B cell (primary cell): ENCODE measurements at regions not wholly inside any gene's neighbourhood (a gene's known extent, or its start where the extent isn't known, plus 50 kb on each side); places are given as distances from the start of the nearest gene placed in this dataset.

Source experiments
- ATAC-seq: fragments of 200-7000 bp; cut with Tn5 transposase; one replicate; pipeline ENCODE4 v1.10.0; 2021; ENCODE audit warnings: low read depth, mild to moderate bottlenecking, moderate number of reproducible peaks, moderate library complexity
- CTCF ChIA-PET: fragments of 350-600 bp; sonication (Branson Sonifier 250); formaldehyde crosslinking; loops from one replicate; lab custom pipeline; 2021; ENCODE audit warnings: antibody characterized with exemption, inconsistent platforms; lab: Charles Lee
- POLR2A ChIA-PET: fragments of 350-600 bp; sonication (Branson Sonifier 250); formaldehyde crosslinking; loops from one replicate; lab custom pipeline; 2021; ENCODE audit warnings: antibody characterized with exemption; lab: Charles Lee
- DNase-seq: peaks from one replicate; pipeline ENCODE4 v3.0.0; 2013
- H2AFZ ChIP-seq: 2 replicates; pipeline ENCODE4 v1.6.1; 2012; ENCODE audit warnings: mild to moderate bottlenecking, low read depth, low read length; ENCODE audit not compliant: insufficient read depth, poor library complexity, severe bottlenecking
- H3K27ac ChIP-seq, 2 donors: 1 replicate in 1 of 2; 2 replicates in 1 of 2; pipeline ENCODE4 v1.5.1; 2012 to 2013; ENCODE audit warnings: low read length in 2 of 2, mild to moderate bottlenecking in 2 of 2, moderate library complexity in 1 of 2
- H3K27me3 ChIP-seq, 4 experiments: fragments of 200-600 bp in 1 of 4; sonication (generic) in 1 of 4; replicated peaks in 1 of 4; 1 replicate in 2 of 4; 2 replicates in 2 of 4; pipeline versions ENCODE4 v1.6.1 to v1.7.0; 2013 to 2016; ENCODE audit warnings: low read length in 3 of 4, mild to moderate bottlenecking in 2 of 4, mixed read lengths in 1 of 4, moderate library complexity in 1 of 4; ENCODE audit not compliant: insufficient read depth in 4 of 4, control insufficient read depth in 3 of 4; ENCODE audit errors: control extremely low read depth in 1 of 4
- H3K36me3 ChIP-seq, 2 experiments: replicated peaks in 1 of 2; 1 replicate in 1 of 2; 2 replicates in 1 of 2; pipeline versions ENCODE4 v1.6.1 to v1.7.1; 2013; ENCODE audit warnings: low read length in 1 of 2; ENCODE audit not compliant: insufficient read depth in 2 of 2, control insufficient read depth in 1 of 2; ENCODE audit errors: control extremely low read depth in 1 of 2, extremely low read depth in 1 of 2
- H3K4me1 ChIP-seq, 2 donors: fragments of 200-600 bp in 1 of 2; sonication (generic) in 1 of 2; 1 replicate in 1 of 2; 2 replicates in 1 of 2; pipeline versions ENCODE4 v1.5.1 to v1.6.1; 2013 to 2017; ENCODE audit warnings: low read length in 2 of 2; ENCODE audit not compliant: control insufficient read depth in 2 of 2, insufficient read depth in 2 of 2
- H3K4me2 ChIP-seq: replicated peaks from 2 replicates; pipeline ENCODE3; 2012; ENCODE audit warnings: mild to moderate bottlenecking, low read depth, low read length; ENCODE audit not compliant: poor library complexity, severe bottlenecking
- H3K4me3 ChIP-seq, 5 experiments: fragments of 200-600 bp in 1 of 5; sonication (generic) in 1 of 5; 1 replicate in 3 of 5; 2 replicates in 2 of 5; pipeline versions ENCODE4 v1.5.1 to v1.7.0; 2011 to 2016; ENCODE audit warnings: low read length in 4 of 5, mild to moderate bottlenecking in 4 of 5, low read depth in 2 of 5, control low read depth in 1 of 5, moderate library complexity in 1 of 5; ENCODE audit not compliant: insufficient read depth in 1 of 5; ENCODE audit errors: control extremely low read depth in 1 of 5, extremely low read depth in 1 of 5
- H3K79me2 ChIP-seq: fragments of 200-600 bp; sonication (generic); one replicate; pipeline ENCODE4 v1.6.0; 2016; ENCODE audit warnings: low read length; ENCODE audit not compliant: control insufficient read depth, insufficient read depth
- H3K9ac ChIP-seq: fragments of 200-600 bp; sonication (generic); 2 replicates; pipeline ENCODE4 v1.6.1; 2017; ENCODE audit warnings: mild to moderate bottlenecking, low read length, moderate library complexity
- H3K9me3 ChIP-seq, 3 donors: one replicate each; pipeline versions ENCODE4 v1.6.1 to v1.7.1; 2013; ENCODE audit warnings: low read length in 2 of 3; ENCODE audit not compliant: control insufficient read depth in 2 of 3, insufficient read depth in 1 of 3; ENCODE audit errors: control extremely low read depth in 1 of 3
- H4K20me1 ChIP-seq: 2 replicates; pipeline ENCODE4 v1.6.0; 2012; ENCODE audit warnings: mild to moderate bottlenecking, low read length; ENCODE audit not compliant: insufficient read depth, control insufficient read depth, poor library complexity, severe bottlenecking
- H3K27ac Mint-ChIP-seq: one replicate; pipeline ENCODE4 v1.8.0; 2021; ENCODE audit warnings: mixed read lengths
- H3K27me3 Mint-ChIP-seq: one replicate; pipeline ENCODE4 v1.8.0; 2021; ENCODE audit warnings: mixed read lengths
- H3K4me1 Mint-ChIP-seq: one replicate; pipeline ENCODE4 v1.8.0; 2021; ENCODE audit warnings: mixed read lengths
- H3K4me3 Mint-ChIP-seq: one replicate; pipeline ENCODE4 v1.8.0; 2021; ENCODE audit warnings: mixed read lengths
- H3K9me3 Mint-ChIP-seq: one replicate; pipeline ENCODE4 v1.8.0; 2022; ENCODE audit warnings: mixed read lengths; ENCODE audit not compliant: insufficient read depth
- EZH2 ChIP-seq: IDR thresholded peaks from 2 replicates; pipeline ENCODE4 v1.6.1; 2012; ENCODE audit warnings: borderline replicate concordance, low read depth, mild to moderate bottlenecking, moderate library complexity, low read length; ENCODE audit not compliant: insufficient read depth, poor library complexity, severe bottlenecking
- WGBS: methylation state at CpG from one replicate; pipeline ENCODE4 v1.1.5; 2013; ENCODE audit warnings: missing lambda C conversion rate; ENCODE audit not compliant: insufficient coverage; 5-methylcytosine and 5-hydroxymethylcytosine counted together
- intact Hi-C: fragments of 100-400 bp; cut with micrococcal nuclease; formaldehyde crosslinking; loops from one replicate; pipeline ENCODE4 v1.10.0; 2022
- TF ChIP-seq, protein P1 (sequence below): fragments of 200-600 bp; IDR thresholded peaks from one replicate; pipeline ENCODE4 v1.8.0; 2022; ENCODE audit warnings: antibody characterized with exemption, mild to moderate bottlenecking

DNA sequence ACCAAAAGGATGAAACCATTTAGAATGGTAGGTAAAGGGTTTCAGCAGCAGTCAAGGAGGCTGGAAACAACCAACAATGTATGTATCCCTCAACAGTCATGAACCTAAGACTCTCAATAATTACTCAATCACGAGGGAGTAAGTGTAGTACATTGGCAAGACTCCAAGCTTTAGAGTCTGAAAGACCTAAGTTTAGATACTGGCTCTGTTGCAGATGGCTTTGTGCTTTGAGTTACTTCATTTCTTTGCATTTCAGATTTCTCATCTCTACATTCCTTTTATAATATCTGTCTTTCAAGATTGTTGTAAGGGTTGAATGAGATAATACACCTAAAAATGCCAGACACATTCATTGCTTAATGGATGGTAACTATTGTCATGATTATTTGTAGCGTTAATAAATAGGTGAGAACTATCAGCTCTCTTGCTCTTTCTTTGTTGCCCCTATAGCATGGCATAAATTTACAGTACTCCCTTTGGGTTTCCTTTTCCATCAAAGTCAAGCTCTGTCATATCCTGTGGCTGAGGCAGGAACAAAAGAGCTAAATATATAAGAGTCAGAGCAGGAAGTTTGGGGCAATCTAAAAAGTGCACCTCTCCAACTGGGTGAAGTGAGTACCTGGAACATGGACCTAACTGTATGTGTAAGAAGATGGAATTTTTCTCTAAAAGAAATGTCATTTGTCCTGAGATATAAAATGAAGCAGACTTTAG lies 228.2 kb upstream of the ZC3H12C start:
- Histone ChIP-seq H3K4me2 (no peak overlapping the region), H3K27ac (no peak overlapping the region), H3K79me2 (no peaks in the 10 kb centered on the region), H3K4me3 (no peak overlapping the region), H3K4me1 (peaks cover 0 to 6% of the 10 kb centered on the region in 2 donors), H2AFZ (no peak overlapping the region), H3K36me3 (no peaks in the 10 kb centered on the region), H3K9me3 (no peaks in the 10 kb centered on the region), H3K9ac (no peak overlapping the region), H3K27me3 (no peaks in the 10 kb centered on the region), H4K20me1 (no peaks in the 10 kb centered on the region)
- H3K9me3 Mint-ChIP-seq, result no peaks in the 10 kb centered on the region
- no CpG with 5 or more reads among the region's 2 CpGs for WGBS
- ATAC-seq (no peak), DNase-seq (no peak)
- ChIA-PET CTCF (no interaction called here), POLR2A (no interaction called here)
- no peak for TF ChIP-seq EZH2
- TF ChIP-seq, protein P1, sequence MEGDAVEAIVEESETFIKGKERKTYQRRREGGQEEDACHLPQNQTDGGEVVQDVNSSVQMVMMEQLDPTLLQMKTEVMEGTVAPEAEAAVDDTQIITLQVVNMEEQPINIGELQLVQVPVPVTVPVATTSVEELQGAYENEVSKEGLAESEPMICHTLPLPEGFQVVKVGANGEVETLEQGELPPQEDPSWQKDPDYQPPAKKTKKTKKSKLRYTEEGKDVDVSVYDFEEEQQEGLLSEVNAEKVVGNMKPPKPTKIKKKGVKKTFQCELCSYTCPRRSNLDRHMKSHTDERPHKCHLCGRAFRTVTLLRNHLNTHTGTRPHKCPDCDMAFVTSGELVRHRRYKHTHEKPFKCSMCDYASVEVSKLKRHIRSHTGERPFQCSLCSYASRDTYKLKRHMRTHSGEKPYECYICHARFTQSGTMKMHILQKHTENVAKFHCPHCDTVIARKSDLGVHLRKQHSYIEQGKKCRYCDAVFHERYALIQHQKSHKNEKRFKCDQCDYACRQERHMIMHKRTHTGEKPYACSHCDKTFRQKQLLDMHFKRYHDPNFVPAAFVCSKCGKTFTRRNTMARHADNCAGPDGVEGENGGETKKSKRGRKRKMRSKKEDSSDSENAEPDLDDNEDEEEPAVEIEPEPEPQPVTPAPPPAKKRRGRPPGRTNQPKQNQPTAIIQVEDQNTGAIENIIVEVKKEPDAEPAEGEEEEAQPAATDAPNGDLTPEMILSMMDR, result no peak
- no peaks in the 10 kb centered on the region for H3K27me3 Mint-ChIP-seq
- H3K27ac Mint-ChIP-seq, result no peak overlapping the region
- intact Hi-C loops, result no loop called here
- peaks cover 15% of the 10 kb centered on the region for H3K4me1 Mint-ChIP-seq
- H3K4me3 Mint-ChIP-seq, result no peak overlapping the region

DNA sequence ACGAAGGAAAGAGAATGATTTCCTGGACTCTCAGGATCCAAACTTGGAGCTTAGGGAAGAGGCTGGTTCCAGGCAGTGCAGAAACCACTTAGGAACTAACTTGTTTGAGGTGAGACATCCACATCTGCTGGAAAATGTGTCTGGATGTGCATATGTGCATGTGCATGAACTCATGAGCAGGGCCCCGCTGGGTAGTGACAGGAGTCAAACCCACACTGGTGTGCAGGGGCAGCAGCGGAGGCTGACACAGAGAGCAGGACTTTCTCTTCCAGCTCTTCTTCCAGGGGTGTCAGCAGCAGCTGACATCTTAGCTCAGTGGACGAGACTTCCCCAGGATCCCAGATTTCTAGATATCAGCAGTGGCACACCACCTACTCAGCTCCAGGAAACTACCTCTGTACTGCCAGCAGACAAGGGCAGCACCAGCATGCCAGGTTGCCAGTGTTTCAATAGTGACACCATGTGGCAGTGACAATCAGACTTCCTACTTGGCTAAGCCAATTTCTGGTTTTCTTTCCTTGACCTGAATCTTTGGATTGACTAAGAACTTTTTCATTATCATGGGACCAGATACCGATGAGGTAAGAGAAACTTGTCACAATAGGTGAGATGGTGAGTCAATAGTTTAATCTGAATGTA lies 227.5 kb upstream of the ZC3H12C start:
- Histone ChIP-seq H3K36me3 (no peaks in the 10 kb centered on the region), H3K4me3 (no peak overlapping the region), H3K9ac (no peak overlapping the region), H3K27me3 (no peaks in the 10 kb centered on the region), H3K9me3 (no peaks in the 10 kb centered on the region), H2AFZ (no peak overlapping the region), H3K4me1 (peaks cover 0 to 6% of the 10 kb centered on the region in 2 donors), H4K20me1 (no peaks in the 10 kb centered on the region), H3K27ac (no peak overlapping the region), H3K4me2 (no peak overlapping the region), H3K79me2 (no peaks in the 10 kb centered on the region)
- Mint-ChIP-seq H3K9me3 (no peaks in the 10 kb centered on the region), H3K27me3 (no peaks in the 10 kb centered on the region), H3K4me1 (peaks cover 15% of the 10 kb centered on the region), H3K27ac (no peak overlapping the region), H3K4me3 (no peak overlapping the region)
- no peak for DNase-seq
- WGBS, result 90% methylated on average over 5 of the region's 5 CpGs
- TF ChIP-seq, protein P1, result no peak
- TF ChIP-seq EZH2, result no peak
- intact Hi-C loops, result no loop called here
- POLR2A ChIA-PET, result no interaction called here
- ATAC-seq, result no peak
- CTCF ChIA-PET, result no interaction called here
